ENCODE measurements at regions not wholly inside any gene's neighbourhood (a gene's known extent, or its start where the extent isn't known, plus 50 kb on each side); places are given as distances from the start of the nearest gene placed in this dataset.

DNA sequence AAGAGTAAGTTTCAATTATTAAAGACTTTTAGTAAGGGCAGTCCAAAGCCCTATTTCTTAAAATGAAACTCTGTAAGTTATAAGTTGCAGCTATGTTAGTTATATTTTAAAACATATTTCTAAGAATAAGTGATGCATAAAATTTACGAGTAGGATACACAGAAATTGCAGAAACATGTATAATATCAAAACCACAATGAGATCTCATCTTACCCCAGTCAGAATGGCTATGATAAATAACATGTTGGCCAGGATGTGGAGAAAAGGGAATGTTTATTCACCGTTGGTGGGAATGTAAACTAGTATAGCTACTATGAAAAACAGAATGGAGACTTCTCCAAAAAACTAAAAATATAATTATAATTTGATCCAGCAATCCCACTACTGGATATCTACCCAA is 201.2 kb downstream of the CBLN2 start:
- TF ChIP-seq, protein P1, sequence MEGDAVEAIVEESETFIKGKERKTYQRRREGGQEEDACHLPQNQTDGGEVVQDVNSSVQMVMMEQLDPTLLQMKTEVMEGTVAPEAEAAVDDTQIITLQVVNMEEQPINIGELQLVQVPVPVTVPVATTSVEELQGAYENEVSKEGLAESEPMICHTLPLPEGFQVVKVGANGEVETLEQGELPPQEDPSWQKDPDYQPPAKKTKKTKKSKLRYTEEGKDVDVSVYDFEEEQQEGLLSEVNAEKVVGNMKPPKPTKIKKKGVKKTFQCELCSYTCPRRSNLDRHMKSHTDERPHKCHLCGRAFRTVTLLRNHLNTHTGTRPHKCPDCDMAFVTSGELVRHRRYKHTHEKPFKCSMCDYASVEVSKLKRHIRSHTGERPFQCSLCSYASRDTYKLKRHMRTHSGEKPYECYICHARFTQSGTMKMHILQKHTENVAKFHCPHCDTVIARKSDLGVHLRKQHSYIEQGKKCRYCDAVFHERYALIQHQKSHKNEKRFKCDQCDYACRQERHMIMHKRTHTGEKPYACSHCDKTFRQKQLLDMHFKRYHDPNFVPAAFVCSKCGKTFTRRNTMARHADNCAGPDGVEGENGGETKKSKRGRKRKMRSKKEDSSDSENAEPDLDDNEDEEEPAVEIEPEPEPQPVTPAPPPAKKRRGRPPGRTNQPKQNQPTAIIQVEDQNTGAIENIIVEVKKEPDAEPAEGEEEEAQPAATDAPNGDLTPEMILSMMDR (IDR thresholded peaks at IDR 0.05): no peak
- TF ChIP-seq, protein P2, sequence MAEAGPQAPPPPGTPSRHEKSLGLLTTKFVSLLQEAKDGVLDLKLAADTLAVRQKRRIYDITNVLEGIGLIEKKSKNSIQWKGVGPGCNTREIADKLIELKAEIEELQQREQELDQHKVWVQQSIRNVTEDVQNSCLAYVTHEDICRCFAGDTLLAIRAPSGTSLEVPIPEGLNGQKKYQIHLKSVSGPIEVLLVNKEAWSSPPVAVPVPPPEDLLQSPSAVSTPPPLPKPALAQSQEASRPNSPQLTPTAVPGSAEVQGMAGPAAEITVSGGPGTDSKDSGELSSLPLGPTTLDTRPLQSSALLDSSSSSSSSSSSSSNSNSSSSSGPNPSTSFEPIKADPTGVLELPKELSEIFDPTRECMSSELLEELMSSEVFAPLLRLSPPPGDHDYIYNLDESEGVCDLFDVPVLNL (CRISPR knock-in tag; IDR thresholded peaks at IDR 0.05; ENCODE audit: borderline replicate concordance, low read depth): no peak
- TF ChIP-seq, protein P3, sequence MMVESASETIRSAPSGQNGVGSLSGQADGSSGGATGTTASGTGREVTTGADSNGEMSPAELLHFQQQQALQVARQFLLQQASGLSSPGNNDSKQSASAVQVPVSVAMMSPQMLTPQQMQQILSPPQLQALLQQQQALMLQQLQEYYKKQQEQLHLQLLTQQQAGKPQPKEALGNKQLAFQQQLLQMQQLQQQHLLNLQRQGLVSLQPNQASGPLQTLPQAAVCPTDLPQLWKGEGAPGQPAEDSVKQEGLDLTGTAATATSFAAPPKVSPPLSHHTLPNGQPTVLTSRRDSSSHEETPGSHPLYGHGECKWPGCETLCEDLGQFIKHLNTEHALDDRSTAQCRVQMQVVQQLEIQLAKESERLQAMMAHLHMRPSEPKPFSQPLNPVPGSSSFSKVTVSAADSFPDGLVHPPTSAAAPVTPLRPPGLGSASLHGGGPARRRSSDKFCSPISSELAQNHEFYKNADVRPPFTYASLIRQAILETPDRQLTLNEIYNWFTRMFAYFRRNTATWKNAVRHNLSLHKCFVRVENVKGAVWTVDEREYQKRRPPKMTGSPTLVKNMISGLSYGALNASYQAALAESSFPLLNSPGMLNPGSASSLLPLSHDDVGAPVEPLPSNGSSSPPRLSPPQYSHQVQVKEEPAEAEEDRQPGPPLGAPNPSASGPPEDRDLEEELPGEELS (CRISPR knock-in tag; IDR thresholded peaks at IDR 0.05): no peak
